Peyer's patch (tissue), 4 donors: ENCODE measurements at regions not wholly inside any gene's neighbourhood (a gene's known extent, or its start where the extent isn't known, plus 50 kb on each side); places are given as distances from the start of the nearest gene placed in this dataset.

ENCODE experiments used
- CTCF ChIP-seq, 6 experiments: fragments of 450-650 bp in 4 of 6; fragments of 200-600 bp in 2 of 6; sonication (generic) in 1 of 6; IDR thresholded peaks; one replicate each; pipeline ENCODE4 v1.5.1; 2017 to 2019; ENCODE audit warnings: antibody characterized with exemption in 6 of 6, mild to moderate bottlenecking in 3 of 6, moderate library complexity in 1 of 6
- POLR2A ChIP-seq, 2 donors: fragments of 450-650 bp; IDR thresholded peaks; one replicate each; pipeline ENCODE4 v1.5.1; 2017; ENCODE audit warnings: antibody characterized with exemption in 2 of 2, mild to moderate bottlenecking in 2 of 2, moderate library complexity in 2 of 2

- TF ChIP-seq CTCF (IDR thresholded peaks at IDR 0.05) (peak in 1 of 6 experiments; percentile 16), POLR2A (IDR thresholded peaks at IDR 0.05) (peak in 1 of 2 donors; percentile 59)
Observed at GRCh38 chr10:91162495-91163268, 57.8 kb upstream of the PCGF5 start.
